COLO668 (cell line): ENCODE measurements at regions not wholly inside any gene's neighbourhood (a gene's known extent, or its start where the extent isn't known, plus 50 kb on each side); places are given as distances from the start of the nearest gene placed in this dataset.

Source experiments
- DNase-seq: peaks from one replicate; lab custom pipeline; 2025; ENCODE audit not compliant: unreplicated experiment; lab: John Stamatoyannopoulos, UW

- DNase-seq = no peak
Measured at GRCh38 chr6:132868057-132868456, 53.7 kb downstream of the RPS12 start.

GRCh38 chr6:132872923-132873322 lies 58.6 kb downstream of the RPS12 start:
- no peak for DNase-seq

- no peak for DNase-seq
Measured at GRCh38 chr6:132877003-132877402, 62.6 kb downstream of the RPS12 start.

- no peak for DNase-seq
Measured at GRCh38 chr6:132887204-132887603, 72.8 kb downstream of the RPS12 start.

- DNase-seq = no peak
Measured at GRCh38 chr6:132888701-132889100, 74.3 kb downstream of the RPS12 start.

GRCh38 chr6:132892929-132893771 lies 78.8 kb downstream of the RPS12 start:
- DNase-seq = no peak

GRCh38 chr6:132893772-132894490 lies 79.6 kb downstream of the RPS12 start:
- DNase-seq = no peak

- no peak for DNase-seq
Measured at GRCh38 chr6:132898376-132898775, 84.0 kb downstream of the RPS12 start.

GRCh38 chr6:132900849-132901248 lies 86.5 kb downstream of the RPS12 start:
- no peak for DNase-seq

- no peak for DNase-seq
Measured at GRCh38 chr6:132902901-132903300, 88.5 kb downstream of the RPS12 start.

GRCh38 chr6:132907231-132907630 lies 92.9 kb downstream of the RPS12 start:
- no peak for DNase-seq

- DNase-seq = no peak
Measured at GRCh38 chr6:132907914-132908313, 93.5 kb downstream of the RPS12 start.

- no peak for DNase-seq
Measured at GRCh38 chr6:132909742-132910141, 95.4 kb downstream of the RPS12 start.

- no peak for DNase-seq
Measured at GRCh38 chr6:132910759-132911158, 96.4 kb downstream of the RPS12 start.

- no peak for DNase-seq
Measured at GRCh38 chr6:132919045-132919860, 104.9 kb downstream of the RPS12 start.

- no peak for DNase-seq
Measured at GRCh38 chr6:132927713-132928112, 113.3 kb downstream of the RPS12 start.

- no peak for DNase-seq
Measured at GRCh38 chr6:132929141-132929540, 114.8 kb downstream of the RPS12 start.

- DNase-seq = no peak
Measured at GRCh38 chr6:132931313-132931712, 116.9 kb downstream of the RPS12 start.

GRCh38 chr6:132931936-132932514 lies 117.7 kb downstream of the RPS12 start:
- no peak for DNase-seq

- DNase-seq = no peak
Measured at GRCh38 chr6:132932588-132932987, 118.2 kb downstream of the RPS12 start.

- no peak for DNase-seq
Measured at GRCh38 chr6:132933090-132933489, 118.7 kb downstream of the RPS12 start.
